ENCODE measurements at regions not wholly inside any gene's neighbourhood (a gene's known extent, or its start where the extent isn't known, plus 50 kb on each side); places are given as distances from the start of the nearest gene placed in this dataset.

DNA sequence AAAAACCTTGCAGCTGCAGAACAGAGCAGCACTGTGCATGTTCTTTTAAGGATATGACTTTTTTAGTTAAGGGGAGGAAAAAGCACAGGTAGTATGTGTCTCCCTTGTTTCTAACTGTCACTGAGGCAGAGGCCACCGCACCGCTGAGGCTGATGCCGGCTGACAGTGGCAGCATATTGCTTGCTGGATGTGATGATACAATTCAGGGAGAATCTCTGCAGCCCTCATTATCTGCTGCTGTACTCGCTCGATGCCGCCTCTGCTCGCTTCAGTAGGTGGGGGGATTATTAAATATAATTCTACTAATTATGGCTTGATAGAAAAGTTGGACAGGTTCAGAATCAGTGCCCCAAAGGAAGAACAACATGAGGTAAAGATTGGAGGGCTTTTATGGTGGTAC is 378.8 kb upstream of the NOCT start:
- no peaks in the 10 kb centered on the region for H3K4me1 Mint-ChIP-seq (ENCODE audit: insufficient read depth, unreplicated experiment)
- POLR2A ChIA-PET = no interaction called here
- intact Hi-C loops (cut with micrococcal nuclease) = no loop called here
- H3K9me3 Mint-ChIP-seq (ENCODE audit: unreplicated experiment) = peaks cover 7% of the 10 kb centered on the region
- BruUV-seq (replicated peaks) = no TSS peak
- TF ChIP-seq, protein P1, sequence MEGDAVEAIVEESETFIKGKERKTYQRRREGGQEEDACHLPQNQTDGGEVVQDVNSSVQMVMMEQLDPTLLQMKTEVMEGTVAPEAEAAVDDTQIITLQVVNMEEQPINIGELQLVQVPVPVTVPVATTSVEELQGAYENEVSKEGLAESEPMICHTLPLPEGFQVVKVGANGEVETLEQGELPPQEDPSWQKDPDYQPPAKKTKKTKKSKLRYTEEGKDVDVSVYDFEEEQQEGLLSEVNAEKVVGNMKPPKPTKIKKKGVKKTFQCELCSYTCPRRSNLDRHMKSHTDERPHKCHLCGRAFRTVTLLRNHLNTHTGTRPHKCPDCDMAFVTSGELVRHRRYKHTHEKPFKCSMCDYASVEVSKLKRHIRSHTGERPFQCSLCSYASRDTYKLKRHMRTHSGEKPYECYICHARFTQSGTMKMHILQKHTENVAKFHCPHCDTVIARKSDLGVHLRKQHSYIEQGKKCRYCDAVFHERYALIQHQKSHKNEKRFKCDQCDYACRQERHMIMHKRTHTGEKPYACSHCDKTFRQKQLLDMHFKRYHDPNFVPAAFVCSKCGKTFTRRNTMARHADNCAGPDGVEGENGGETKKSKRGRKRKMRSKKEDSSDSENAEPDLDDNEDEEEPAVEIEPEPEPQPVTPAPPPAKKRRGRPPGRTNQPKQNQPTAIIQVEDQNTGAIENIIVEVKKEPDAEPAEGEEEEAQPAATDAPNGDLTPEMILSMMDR (IDR thresholded peaks at IDR 0.05; ENCODE audit: unreplicated experiment) = no peak
- H3K4me3 Mint-ChIP-seq (ENCODE audit: unreplicated experiment) = no peak overlapping the region
- H3K27me3 Mint-ChIP-seq (ENCODE audit: insufficient read depth, unreplicated experiment) = no peaks in the 10 kb centered on the region
- CTCF ChIA-PET = interaction anchor here (0.7 kb wide), 1 partner anchor 30 kb away, joined by 3 read pairs; no protein-coding TSS in a partner anchor
- H3K27ac Mint-ChIP-seq (ENCODE audit: low read depth, unreplicated experiment) = no peak overlapping the region
- no peaks in the 10 kb centered on the region for H3K36me3 Mint-ChIP-seq (ENCODE audit: insufficient read depth, unreplicated experiment)
- no peak for DNase-seq (ENCODE audit: unreplicated experiment)

DNA sequence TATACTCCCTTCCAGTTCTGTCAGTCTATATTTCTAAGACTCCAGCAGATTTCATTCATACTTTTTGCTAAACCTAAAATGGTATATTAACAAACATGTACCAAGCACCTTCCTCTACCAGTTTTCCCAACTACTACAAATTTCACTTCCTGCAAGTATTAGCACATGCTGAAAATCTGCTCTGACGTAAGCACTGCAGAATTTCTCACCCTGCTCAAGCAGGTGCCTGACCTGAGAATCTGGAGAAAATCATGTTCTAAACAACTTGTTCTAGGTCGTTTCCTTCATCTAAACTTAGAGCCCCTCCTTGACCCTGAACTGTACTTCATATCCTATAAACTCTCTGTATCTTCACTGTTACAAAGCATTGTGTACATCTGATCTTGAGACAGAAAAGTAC is 380.7 kb upstream of the NOCT start:
- CTCF ChIA-PET = no interaction called here
- H3K36me3 Mint-ChIP-seq (ENCODE audit: insufficient read depth, unreplicated experiment) = no peaks in the 10 kb centered on the region
- no peaks in the 10 kb centered on the region for H3K27me3 Mint-ChIP-seq (ENCODE audit: insufficient read depth, unreplicated experiment)
- POLR2A ChIA-PET = no interaction called here
- intact Hi-C loops (cut with micrococcal nuclease) = no loop called here
- DNase-seq (ENCODE audit: unreplicated experiment) = no peak
- TF ChIP-seq, protein P1 (IDR thresholded peaks at IDR 0.05; ENCODE audit: unreplicated experiment) = no peak
- no peaks in the 10 kb centered on the region for H3K4me1 Mint-ChIP-seq (ENCODE audit: insufficient read depth, unreplicated experiment)
- no TSS peak for BruUV-seq (replicated peaks)
- H3K27ac Mint-ChIP-seq (ENCODE audit: low read depth, unreplicated experiment) = no peak overlapping the region
- H3K9me3 Mint-ChIP-seq (ENCODE audit: unreplicated experiment) = peaks cover 7% of the 10 kb centered on the region
- no peak overlapping the region for H3K4me3 Mint-ChIP-seq (ENCODE audit: unreplicated experiment)

DNA sequence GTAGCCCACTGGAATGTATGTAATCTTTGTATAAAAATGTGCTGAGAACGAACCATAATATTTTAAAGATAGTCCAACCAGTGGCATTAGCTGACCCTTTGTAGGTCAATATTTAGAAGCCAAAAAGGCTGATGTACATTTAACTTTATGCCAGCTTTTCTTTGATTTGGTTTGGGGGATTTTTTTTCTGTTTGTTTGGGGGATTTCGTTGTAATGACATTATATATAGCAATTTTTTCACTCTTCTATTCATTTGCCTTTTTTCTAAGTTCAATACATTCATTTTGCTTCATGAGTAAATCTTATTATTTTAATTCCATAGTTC is 382.0 kb upstream of the NOCT start:
- Mint-ChIP-seq H3K9me3 (ENCODE audit: unreplicated experiment) (peaks cover 7% of the 10 kb centered on the region), H3K36me3 (ENCODE audit: insufficient read depth, unreplicated experiment) (no peaks in the 10 kb centered on the region), H3K27me3 (ENCODE audit: insufficient read depth, unreplicated experiment) (no peaks in the 10 kb centered on the region), H3K4me1 (ENCODE audit: insufficient read depth, unreplicated experiment) (no peaks in the 10 kb centered on the region), H3K4me3 (ENCODE audit: unreplicated experiment) (no peak overlapping the region), H3K27ac (ENCODE audit: low read depth, unreplicated experiment) (no peak overlapping the region)
- intact Hi-C loops (cut with micrococcal nuclease) = no loop called here
- no TSS peak for BruUV-seq (replicated peaks)
- POLR2A ChIA-PET = interaction anchor here (1.0 kb wide), 1 partner anchor 43 kb away, joined by 3 read pairs; no protein-coding TSS in a partner anchor
- no peak for DNase-seq (ENCODE audit: unreplicated experiment)
- CTCF ChIA-PET = interaction anchor here (0.8 kb wide), 1 partner anchor 48 kb away, joined by 3 read pairs; no protein-coding TSS in a partner anchor
- TF ChIP-seq, protein P1 (IDR thresholded peaks at IDR 0.05; ENCODE audit: unreplicated experiment) = no peak

DNA sequence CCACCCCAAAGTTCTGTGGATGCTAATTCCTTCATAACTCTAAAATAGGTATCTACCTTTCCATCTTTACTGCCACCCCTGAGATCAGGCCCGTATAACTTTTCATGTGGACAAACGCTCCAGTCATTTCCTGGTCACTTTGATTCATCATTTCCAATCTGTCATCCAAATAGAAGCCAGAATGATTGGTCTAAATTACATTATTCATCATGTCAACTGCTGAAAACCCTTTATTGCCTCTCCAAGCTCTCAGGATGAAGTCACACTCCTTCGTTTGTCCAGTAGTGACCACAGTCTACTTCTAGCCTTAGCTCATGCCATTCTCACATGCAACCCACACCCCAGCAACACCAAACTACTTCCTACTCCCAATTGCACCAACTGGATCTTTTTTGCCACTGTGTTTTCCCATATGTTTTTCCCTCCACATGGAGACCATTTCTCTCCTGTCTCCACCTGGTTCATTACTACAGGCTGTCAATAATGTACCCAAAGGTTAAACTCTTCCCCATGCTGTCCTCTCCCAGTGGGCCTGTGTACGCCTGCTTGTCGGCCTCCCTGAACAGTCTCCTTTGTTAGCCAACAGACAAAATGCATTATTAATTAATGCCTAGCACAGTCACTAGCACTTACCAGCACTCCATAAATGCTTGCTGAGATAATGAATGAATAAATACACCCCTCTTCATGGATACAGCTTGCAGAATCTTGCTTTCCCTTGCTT is 382.6 kb upstream of the NOCT start:
- Mint-ChIP-seq H3K27ac (ENCODE audit: low read depth, unreplicated experiment) (no peak overlapping the region), H3K9me3 (ENCODE audit: unreplicated experiment) (peaks cover 7% of the 10 kb centered on the region), H3K4me1 (ENCODE audit: insufficient read depth, unreplicated experiment) (no peaks in the 10 kb centered on the region), H3K36me3 (ENCODE audit: insufficient read depth, unreplicated experiment) (no peaks in the 10 kb centered on the region), H3K4me3 (ENCODE audit: unreplicated experiment) (no peak overlapping the region), H3K27me3 (ENCODE audit: insufficient read depth, unreplicated experiment) (no peaks in the 10 kb centered on the region)
- BruUV-seq (replicated peaks) = no TSS peak
- intact Hi-C loops (cut with micrococcal nuclease) = no loop called here
- POLR2A ChIA-PET = interaction anchor here (1.0 kb wide), 1 partner anchor 44 kb away, joined by 3 read pairs; no protein-coding TSS in a partner anchor
- no peak for DNase-seq (ENCODE audit: unreplicated experiment)
- CTCF ChIA-PET = interaction anchor here (0.8 kb wide), 1 partner anchor 49 kb away, joined by 3 read pairs; no protein-coding TSS in a partner anchor
- TF ChIP-seq, protein P1 (IDR thresholded peaks at IDR 0.05; ENCODE audit: unreplicated experiment) = no peak

Measured in MCF 10A (cell line).